ENCODE measurements at regions not wholly inside any gene's neighbourhood (a gene's known extent, or its start where the extent isn't known, plus 50 kb on each side); places are given as distances from the start of the nearest gene placed in this dataset.

DNA sequence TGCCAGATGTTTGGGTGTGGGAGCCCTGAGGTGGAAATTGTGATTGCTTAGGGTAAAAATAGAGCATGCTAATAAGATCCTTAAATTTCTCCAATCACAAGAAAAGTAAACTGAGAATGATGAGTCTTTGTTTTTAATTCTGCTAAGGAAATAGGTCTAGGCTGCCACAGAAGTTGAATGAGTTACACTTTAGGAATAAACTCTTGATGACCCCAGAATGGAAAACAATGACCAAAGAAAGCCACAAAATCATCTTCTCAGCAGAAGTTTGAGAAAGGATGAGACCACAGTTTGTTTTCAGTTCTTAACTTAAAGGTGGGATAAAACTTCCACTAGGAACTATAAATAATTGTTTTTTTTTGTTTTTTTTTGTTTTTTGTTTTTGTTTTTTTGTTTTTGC, 164.6 kb upstream of the BCL6 start:
- H3K79me2 ChIP-seq (ENCODE audit: control insufficient read depth, low read length), result no peaks in the 10 kb centered on the region
- no peaks in the 10 kb centered on the region for H3K27me3 ChIP-seq (ENCODE audit: control insufficient read depth, low read length)
- no peaks in the 10 kb centered on the region for H3K9me2 ChIP-seq (replicated peaks; ENCODE audit: control insufficient read depth, low read length)
- TF ChIP-seq EZH2phosphoT487 (IDR thresholded peaks at IDR 0.05; ENCODE audit: borderline replicate concordance, low read length), result no peak
- no peak for TF ChIP-seq CTCF (IDR thresholded peaks at IDR 0.05; ENCODE audit: low read depth, low read length, poor library complexity, severe bottlenecking)
- no peak overlapping the region for H3K27ac ChIP-seq (ENCODE audit: low read depth, low read length)
- H3K9me3 ChIP-seq (ENCODE audit: control insufficient read depth, insufficient read depth, low read length), result no peaks in the 10 kb centered on the region
- H3K4me1 ChIP-seq (ENCODE audit: control insufficient read depth, low read length), result peaks cover 90% of the 10 kb centered on the region
- peaks cover 15% of the 10 kb centered on the region for H3F3A ChIP-seq (ENCODE audit: control insufficient read depth, insufficient read depth)
- no peak overlapping the region for H3K4me3 ChIP-seq (ENCODE audit: low read length)
- no peak overlapping the region for H3K4me2 ChIP-seq (ENCODE audit: low read length)
- H3K36me3 ChIP-seq (ENCODE audit: control insufficient read depth, low read length), result no peaks in the 10 kb centered on the region
- no peaks in the 10 kb centered on the region for H4K20me1 ChIP-seq (ENCODE audit: control insufficient read depth, insufficient read depth, low read depth, low read length)

DNA sequence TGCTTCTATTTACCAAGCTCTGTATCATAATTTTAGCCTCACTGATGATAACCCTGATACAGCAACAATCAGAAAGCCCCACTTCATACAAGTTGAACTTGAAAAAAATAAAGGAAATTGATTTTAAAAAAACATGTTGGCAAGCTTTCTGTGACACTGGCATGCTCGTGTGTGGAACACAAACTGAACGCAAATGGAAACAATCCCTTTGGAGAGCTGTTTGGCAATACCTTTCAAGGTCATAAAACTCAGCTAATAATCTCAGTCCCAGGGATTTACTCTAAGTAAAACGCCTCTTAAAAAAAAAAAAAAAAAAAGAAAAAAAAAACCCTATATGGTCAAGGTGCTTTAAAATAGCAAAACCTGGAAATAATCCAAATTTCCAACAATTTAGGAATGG, 166.7 kb upstream of the BCL6 start:
- Histone ChIP-seq H3K36me3 (ENCODE audit: control insufficient read depth, low read length) (no peaks in the 10 kb centered on the region; the same call in 1 of the 2 replicates), H3K4me3 (ENCODE audit: low read length) (no peak overlapping the region), H3F3A (ENCODE audit: control insufficient read depth, insufficient read depth) (peaks cover 17% of the 10 kb centered on the region), H3K79me2 (ENCODE audit: control insufficient read depth, low read length) (peaks cover 16% of the 10 kb centered on the region), H3K27ac (ENCODE audit: low read depth, low read length) (no peak overlapping the region), H3K4me1 (ENCODE audit: control insufficient read depth, low read length) (peaks cover 90% of the 10 kb centered on the region), H3K9me3 (ENCODE audit: control insufficient read depth, insufficient read depth, low read length) (no peaks in the 10 kb centered on the region), H3K27me3 (ENCODE audit: control insufficient read depth, low read length) (no peaks in the 10 kb centered on the region), H3K4me2 (ENCODE audit: low read length) (no peak overlapping the region), H4K20me1 (ENCODE audit: control insufficient read depth, insufficient read depth, low read depth, low read length) (no peaks in the 10 kb centered on the region), H3K9me2 (replicated peaks; ENCODE audit: control insufficient read depth, low read length) (no peaks in the 10 kb centered on the region)
- TF ChIP-seq EZH2phosphoT487 (IDR thresholded peaks at IDR 0.05; ENCODE audit: borderline replicate concordance, low read length) (no peak), CTCF (IDR thresholded peaks at IDR 0.05; ENCODE audit: low read depth, low read length, poor library complexity, severe bottlenecking) (no peak)

- Histone ChIP-seq H3K9me3 (ENCODE audit: control insufficient read depth, insufficient read depth, low read length) (no peaks in the 10 kb centered on the region), H4K20me1 (ENCODE audit: control insufficient read depth, insufficient read depth, low read depth, low read length) (no peaks in the 10 kb centered on the region), H3K4me2 (ENCODE audit: low read length) (peak overlapping the region; percentile 87), H3K79me2 (ENCODE audit: control insufficient read depth, low read length) (peaks cover 18% of the 10 kb centered on the region), H3K9me2 (replicated peaks; ENCODE audit: control insufficient read depth, low read length) (no peaks in the 10 kb centered on the region), H3K27me3 (ENCODE audit: control insufficient read depth, low read length) (no peaks in the 10 kb centered on the region), H3K36me3 (ENCODE audit: control insufficient read depth, low read length) (no peaks in the 10 kb centered on the region; the same call in 1 of the 2 replicates), H3K4me1 (ENCODE audit: control insufficient read depth, low read length) (peaks cover 93% of the 10 kb centered on the region), H3K27ac (ENCODE audit: low read depth, low read length) (peak overlapping the region; percentile 93), H3K4me3 (ENCODE audit: low read length) (peak overlapping the region; percentile 15; the same call in 1 of the 2 replicates), H3F3A (ENCODE audit: control insufficient read depth, insufficient read depth) (peaks cover 25% of the 10 kb centered on the region)
- TF ChIP-seq EZH2phosphoT487 (IDR thresholded peaks at IDR 0.05; ENCODE audit: borderline replicate concordance, low read length) (no peak), CTCF (IDR thresholded peaks at IDR 0.05; ENCODE audit: low read depth, low read length, poor library complexity, severe bottlenecking) (no peak)
Observed at GRCh38 chr3:187913617-187914033, 168.4 kb upstream of the BCL6 start.
